Upper lobe of right lung (tissue), 1 donor: ENCODE measurements at regions not wholly inside any gene's neighbourhood (a gene's known extent, or its start where the extent isn't known, plus 50 kb on each side); places are given as distances from the start of the nearest gene placed in this dataset.
"Not testable (repeated sequence)": the region's sequence is repeated elsewhere in the genome, so short reads cannot be mapped to it uniquely, and the experiment has no call there.

Experiments used
- ATAC-seq: fragments of 200-7000 bp; cut with Tn5 transposase; one replicate; pipeline ENCODE4 v1.9.1; 2020; ENCODE audit warnings: mild to moderate bottlenecking, moderate library complexity
- DNase-seq: peaks from one replicate; pipeline ENCODE4 v3.0.0-alpha.2; 2020
- H3K27ac ChIP-seq: fragments of 200-600 bp; one replicate; pipeline ENCODE4 v1.8.0; 2022
- H3K27me3 ChIP-seq: fragments of 200-600 bp; one replicate; pipeline ENCODE4 v1.8.0; 2022; ENCODE audit warnings: mild to moderate bottlenecking
- H3K36me3 ChIP-seq: fragments of 200-600 bp; one replicate; pipeline ENCODE4 v1.8.0; 2022
- H3K4me1 ChIP-seq: fragments of 200-600 bp; one replicate; pipeline ENCODE4 v1.8.0; 2022
- H3K4me3 ChIP-seq: fragments of 200-600 bp; one replicate; pipeline ENCODE4 v1.8.0; 2022; ENCODE audit warnings: mild to moderate bottlenecking
- H3K9me3 ChIP-seq: fragments of 200-600 bp; one replicate; pipeline ENCODE4 v1.8.0; 2022
- intact Hi-C: fragments of 100-400 bp; cut with DNase I; formaldehyde crosslinking; loops from one replicate; pipeline ENCODE4 v1.11.0; 2022
- TF ChIP-seq, protein P1 (sequence below): fragments of 200-600 bp; IDR thresholded peaks from one replicate; pipeline ENCODE4 v1.8.0; 2022; ENCODE audit warnings: antibody characterized with exemption
- donor health status: DM: no; HTN: yes; CAD: no; lungs with severe emphysema.

- DNase-seq (no peak), ATAC-seq (no peak)
- Histone ChIP-seq H3K9me3 (no peaks in the 10 kb centered on the region), H3K27ac (no peak overlapping the region), H3K4me1 (no peaks in the 10 kb centered on the region), H3K36me3 (no peaks in the 10 kb centered on the region), H3K4me3 (no peak overlapping the region), H3K27me3 (no peaks in the 10 kb centered on the region)
- intact Hi-C loops: no loop called here
- TF ChIP-seq, protein P1, sequence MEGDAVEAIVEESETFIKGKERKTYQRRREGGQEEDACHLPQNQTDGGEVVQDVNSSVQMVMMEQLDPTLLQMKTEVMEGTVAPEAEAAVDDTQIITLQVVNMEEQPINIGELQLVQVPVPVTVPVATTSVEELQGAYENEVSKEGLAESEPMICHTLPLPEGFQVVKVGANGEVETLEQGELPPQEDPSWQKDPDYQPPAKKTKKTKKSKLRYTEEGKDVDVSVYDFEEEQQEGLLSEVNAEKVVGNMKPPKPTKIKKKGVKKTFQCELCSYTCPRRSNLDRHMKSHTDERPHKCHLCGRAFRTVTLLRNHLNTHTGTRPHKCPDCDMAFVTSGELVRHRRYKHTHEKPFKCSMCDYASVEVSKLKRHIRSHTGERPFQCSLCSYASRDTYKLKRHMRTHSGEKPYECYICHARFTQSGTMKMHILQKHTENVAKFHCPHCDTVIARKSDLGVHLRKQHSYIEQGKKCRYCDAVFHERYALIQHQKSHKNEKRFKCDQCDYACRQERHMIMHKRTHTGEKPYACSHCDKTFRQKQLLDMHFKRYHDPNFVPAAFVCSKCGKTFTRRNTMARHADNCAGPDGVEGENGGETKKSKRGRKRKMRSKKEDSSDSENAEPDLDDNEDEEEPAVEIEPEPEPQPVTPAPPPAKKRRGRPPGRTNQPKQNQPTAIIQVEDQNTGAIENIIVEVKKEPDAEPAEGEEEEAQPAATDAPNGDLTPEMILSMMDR: no peak
These were observed 614.4 kb upstream of the NR3C2 start for GRCh38 chr4:149056615-149057014.

- no peak overlapping the region for H3K4me3 ChIP-seq
- no peaks in the 10 kb centered on the region for H3K9me3 ChIP-seq
- H3K4me1 ChIP-seq: no peaks in the 10 kb centered on the region
- H3K27me3 ChIP-seq: no peaks in the 10 kb centered on the region
- no peaks in the 10 kb centered on the region for H3K36me3 ChIP-seq
- ATAC-seq: no peak
- no peak overlapping the region for H3K27ac ChIP-seq
- DNase-seq: no peak
- intact Hi-C loops: no loop called here
- TF ChIP-seq, protein P1: no peak
These were observed 613.4 kb upstream of the NR3C2 start for GRCh38 chr4:149055624-149056023.

DNA sequence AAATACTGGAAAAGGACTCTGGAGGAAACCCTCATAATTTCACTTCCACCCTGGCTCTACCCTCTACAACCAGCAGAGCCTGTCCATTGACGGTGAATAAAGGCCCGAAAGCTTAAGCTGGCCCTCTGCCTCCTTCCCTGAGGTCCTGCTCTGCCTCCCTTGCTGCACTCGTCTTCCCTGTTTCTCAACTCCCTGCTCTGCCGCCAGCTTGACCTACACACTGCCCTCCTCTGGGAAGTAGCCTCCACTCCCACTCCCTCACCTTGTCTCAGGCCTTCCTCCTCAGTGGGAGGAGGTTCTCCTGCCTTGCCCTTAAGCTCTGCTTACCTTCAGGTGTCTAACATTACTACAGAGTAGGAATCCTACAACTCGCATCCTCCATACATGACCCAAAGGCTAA, 608.6 kb upstream of the NR3C2 start:
- no peak overlapping the region for H3K27ac ChIP-seq
- no peaks in the 10 kb centered on the region for H3K4me1 ChIP-seq
- intact Hi-C loops: no loop called here
- no peak overlapping the region for H3K4me3 ChIP-seq
- no peaks in the 10 kb centered on the region for H3K36me3 ChIP-seq
- no peaks in the 10 kb centered on the region for H3K27me3 ChIP-seq
- no peak for ATAC-seq
- no peaks in the 10 kb centered on the region for H3K9me3 ChIP-seq
- TF ChIP-seq, protein P1: no peak
- no peak for DNase-seq

GRCh38 chr4:149048451-149049143, 606.4 kb upstream of the NR3C2 start:
- Histone ChIP-seq H3K27me3 (no peaks in the 10 kb centered on the region), H3K4me3 (no peak overlapping the region), H3K9me3 (no peaks in the 10 kb centered on the region), H3K27ac (no peak overlapping the region), H3K36me3 (no peaks in the 10 kb centered on the region), H3K4me1 (no peaks in the 10 kb centered on the region)
- TF ChIP-seq, protein P1: no peak
- DNase-seq: no peak
- intact Hi-C loops: no loop called here
- no peak for ATAC-seq

DNA sequence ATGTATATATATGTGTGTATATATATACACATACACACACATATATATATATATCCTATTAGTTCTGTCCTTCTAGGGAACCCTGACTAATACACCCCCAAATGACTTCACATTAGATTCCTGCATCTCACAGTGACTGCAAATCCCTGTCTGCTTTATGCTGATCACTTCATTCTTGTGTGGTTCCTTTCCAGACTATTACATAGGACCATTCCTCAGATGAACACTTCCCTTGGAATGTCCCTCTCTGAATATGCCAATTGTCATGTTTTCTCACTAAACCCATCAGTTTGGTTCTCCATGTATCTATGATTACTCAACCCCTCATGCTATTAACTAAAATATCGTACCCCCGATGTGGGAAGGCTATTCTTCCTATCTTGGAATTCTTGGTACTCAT, 605.2 kb upstream of the NR3C2 start:
- no peaks in the 10 kb centered on the region for H3K9me3 ChIP-seq
- DNase-seq: no peak
- H3K4me1 ChIP-seq: no peaks in the 10 kb centered on the region
- intact Hi-C loops: no loop called here
- no peak for ATAC-seq
- H3K36me3 ChIP-seq: no peaks in the 10 kb centered on the region
- TF ChIP-seq, protein P1: no peak
- H3K27ac ChIP-seq: no peak overlapping the region
- no peak overlapping the region for H3K4me3 ChIP-seq
- no peaks in the 10 kb centered on the region for H3K27me3 ChIP-seq

GRCh38 chr4:149045731-149046130, 603.5 kb upstream of the NR3C2 start:
- ATAC-seq: no peak
- no peaks in the 10 kb centered on the region for H3K4me1 ChIP-seq
- intact Hi-C loops: no loop called here
- no peaks in the 10 kb centered on the region for H3K27me3 ChIP-seq
- TF ChIP-seq, protein P1: no peak
- no peaks in the 10 kb centered on the region for H3K9me3 ChIP-seq
- no peaks in the 10 kb centered on the region for H3K36me3 ChIP-seq
- no peak overlapping the region for H3K4me3 ChIP-seq
- no peak overlapping the region for H3K27ac ChIP-seq
- DNase-seq: no peak

- H3K27me3 ChIP-seq, H3K9me3 ChIP-seq, H3K4me1 ChIP-seq, H3K27ac ChIP-seq, ATAC-seq, intact Hi-C loops, H3K4me3 ChIP-seq, H3K36me3 ChIP-seq, DNase-seq: not testable (repeated sequence)
These were observed 597.6 kb upstream of the NR3C2 start for GRCh38 chr4:149039786-149040185.
